Gastrocnemius medialis (tissue), 4 donors: ENCODE measurements at regions not wholly inside any gene's neighbourhood (a gene's known extent, or its start where the extent isn't known, plus 50 kb on each side); places are given as distances from the start of the nearest gene placed in this dataset.

Experiments
- ATAC-seq, 2 donors: fragments of 150-250 bp; one replicate each; pipeline ENCODE4 v1.9.1; 2016
- DNase-seq, 2 donors: peaks; one replicate each; pipeline ENCODE4 v3.0.0-alpha.2; 2019
- H3K27ac ChIP-seq, 4 donors: fragments of 200-600 bp; sonication (generic); 1 replicate in 1 of 4; 2 replicates in 3 of 4; pipeline ENCODE4 v1.5.1; 2016 to 2018; ENCODE audit warnings: mild to moderate bottlenecking in 2 of 4, moderate library complexity in 1 of 4
- H3K27me3 ChIP-seq, 3 donors: fragments of 200-600 bp; sonication (generic) in 2 of 3; 1 replicate in 1 of 3; 2 replicates in 2 of 3; pipeline versions ENCODE4 v1.5.1 to v1.6.0; 2016 to 2019; ENCODE audit warnings: mild to moderate bottlenecking in 1 of 3, moderate library complexity in 1 of 3
- H3K36me3 ChIP-seq, 2 donors: fragments of 200-600 bp; sonication (generic) in 1 of 2; one replicate each; pipeline ENCODE4 v1.5.1; 2017 to 2018
- H3K4me1 ChIP-seq, 2 donors: fragments of 200-600 bp; sonication (generic) in 1 of 2; one replicate each; pipeline ENCODE4 v1.5.1; 2016 to 2017; ENCODE audit warnings: mild to moderate bottlenecking in 2 of 2
- H3K4me3 ChIP-seq, 4 donors: fragments of 200-600 bp; sonication (generic) in 3 of 4; 1 replicate in 1 of 4; 2 replicates in 3 of 4; pipeline ENCODE4 v1.5.1; 2016 to 2019; ENCODE audit warnings: mild to moderate bottlenecking in 2 of 4
- H3K9me3 ChIP-seq, 3 donors: fragments of 200-600 bp; sonication (generic) in 2 of 3; 1 replicate in 1 of 3; 2 replicates in 2 of 3; pipeline ENCODE4 v1.5.1; 2016 to 2019
- POLR2A ChIP-seq, 2 donors: fragments of 450-650 bp; IDR thresholded peaks; one replicate each; pipeline ENCODE4 v1.6.1; 2017; ENCODE audit warnings: antibody characterized with exemption in 2 of 2, mild to moderate bottlenecking in 2 of 2, moderate library complexity in 2 of 2
- in situ Hi-C, 4 donors: fragments of 200-750 bp; cut with MboI; loops; one replicate each; pipeline versions ENCODE4 v1.15.0 to v1.8.0; 2017; ENCODE audit warnings: low sequenced_read_pairs in 4 of 4
- intact Hi-C: fragments of 100-400 bp; cut with DNase I; formaldehyde crosslinking; loops from one replicate; pipeline ENCODE4 v1.15.1; 2023; ENCODE audit warnings: low total_unique reads
- TF ChIP-seq, protein P1 (sequence below), 5 experiments: fragments of 450-650 bp in 3 of 5; fragments of 200-600 bp in 2 of 5; sonication (generic) in 2 of 5; IDR thresholded peaks in 4 of 5; conservative IDR thresholded peaks in 1 of 5; 1 replicate in 4 of 5; 2 replicates in 1 of 5; pipeline ENCODE4 v1.5.1; 2016 to 2019; ENCODE audit warnings: antibody characterized with exemption in 5 of 5, mild to moderate bottlenecking in 3 of 5, moderate library complexity in 3 of 5

DNA sequence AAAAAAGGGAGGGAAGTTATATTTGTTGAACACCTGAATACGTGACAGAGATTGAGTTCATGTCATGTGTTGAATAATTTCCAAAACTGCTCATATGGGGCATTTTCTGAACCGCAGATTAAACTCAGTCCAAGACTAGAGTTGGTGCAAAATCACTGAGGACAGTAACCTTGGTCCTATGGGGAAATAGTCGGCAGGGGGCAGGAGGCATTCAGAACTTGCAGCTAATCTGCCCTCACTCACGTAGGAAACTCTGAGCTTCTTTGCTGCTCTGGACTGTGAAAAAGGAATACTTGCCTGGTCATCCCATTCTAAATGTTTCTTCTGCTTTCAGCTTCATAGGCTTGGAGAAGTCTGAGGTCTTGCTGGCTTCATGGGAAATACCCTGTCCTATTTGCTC, 228.3 kb upstream of the ZP4 start:
- TF ChIP-seq, protein P1, sequence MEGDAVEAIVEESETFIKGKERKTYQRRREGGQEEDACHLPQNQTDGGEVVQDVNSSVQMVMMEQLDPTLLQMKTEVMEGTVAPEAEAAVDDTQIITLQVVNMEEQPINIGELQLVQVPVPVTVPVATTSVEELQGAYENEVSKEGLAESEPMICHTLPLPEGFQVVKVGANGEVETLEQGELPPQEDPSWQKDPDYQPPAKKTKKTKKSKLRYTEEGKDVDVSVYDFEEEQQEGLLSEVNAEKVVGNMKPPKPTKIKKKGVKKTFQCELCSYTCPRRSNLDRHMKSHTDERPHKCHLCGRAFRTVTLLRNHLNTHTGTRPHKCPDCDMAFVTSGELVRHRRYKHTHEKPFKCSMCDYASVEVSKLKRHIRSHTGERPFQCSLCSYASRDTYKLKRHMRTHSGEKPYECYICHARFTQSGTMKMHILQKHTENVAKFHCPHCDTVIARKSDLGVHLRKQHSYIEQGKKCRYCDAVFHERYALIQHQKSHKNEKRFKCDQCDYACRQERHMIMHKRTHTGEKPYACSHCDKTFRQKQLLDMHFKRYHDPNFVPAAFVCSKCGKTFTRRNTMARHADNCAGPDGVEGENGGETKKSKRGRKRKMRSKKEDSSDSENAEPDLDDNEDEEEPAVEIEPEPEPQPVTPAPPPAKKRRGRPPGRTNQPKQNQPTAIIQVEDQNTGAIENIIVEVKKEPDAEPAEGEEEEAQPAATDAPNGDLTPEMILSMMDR (IDR thresholded peaks at IDR 0.05 in 4 of 5, conservative IDR thresholded peaks at IDR 0.05 in 1 of 5): no peak
- no peak for TF ChIP-seq POLR2A (IDR thresholded peaks at IDR 0.05)
- Histone ChIP-seq H3K4me1 (no peaks in the 10 kb centered on the region), H3K4me3 (no peak overlapping the region), H3K9me3 (no peaks in the 10 kb centered on the region), H3K27me3 (no peaks in the 10 kb centered on the region), H3K36me3 (no peaks in the 10 kb centered on the region), H3K27ac (no peak overlapping the region)
- in situ Hi-C loops (no loop called here), intact Hi-C loops (no loop called here)
- no peak for ATAC-seq
- no peak for DNase-seq

- TF ChIP-seq, protein P1 (IDR thresholded peaks at IDR 0.05 in 4 of 5, conservative IDR thresholded peaks at IDR 0.05 in 1 of 5): no peak
- TF ChIP-seq POLR2A (IDR thresholded peaks at IDR 0.05): no peak
- ATAC-seq (no peak), DNase-seq (no peak)
- no peak overlapping the region for H3K4me3 ChIP-seq
- H3K27me3 ChIP-seq: no peaks in the 10 kb centered on the region
- intact Hi-C loops (no loop called here), in situ Hi-C loops (no loop called here)
- no peaks in the 10 kb centered on the region for H3K9me3 ChIP-seq
- no peaks in the 10 kb centered on the region for H3K36me3 ChIP-seq
- no peak overlapping the region for H3K27ac ChIP-seq
- no peaks in the 10 kb centered on the region for H3K4me1 ChIP-seq
Observed at GRCh38 chr1:238115852-238116251, 225.1 kb upstream of the ZP4 start.

GRCh38 chr1:238112952-238113621, 222.4 kb upstream of the ZP4 start:
- Histone ChIP-seq H3K4me3 (no peak overlapping the region), H3K36me3 (no peaks in the 10 kb centered on the region), H3K9me3 (no peaks in the 10 kb centered on the region), H3K27me3 (no peaks in the 10 kb centered on the region), H3K27ac (no peak overlapping the region), H3K4me1 (no peaks in the 10 kb centered on the region)
- in situ Hi-C loops (no loop called here), intact Hi-C loops (no loop called here)
- TF ChIP-seq, protein P1 (IDR thresholded peaks at IDR 0.05 in 4 of 5, conservative IDR thresholded peaks at IDR 0.05 in 1 of 5): no peak
- no peak for TF ChIP-seq POLR2A (IDR thresholded peaks at IDR 0.05)
- DNase-seq (no peak), ATAC-seq (no peak)

DNA sequence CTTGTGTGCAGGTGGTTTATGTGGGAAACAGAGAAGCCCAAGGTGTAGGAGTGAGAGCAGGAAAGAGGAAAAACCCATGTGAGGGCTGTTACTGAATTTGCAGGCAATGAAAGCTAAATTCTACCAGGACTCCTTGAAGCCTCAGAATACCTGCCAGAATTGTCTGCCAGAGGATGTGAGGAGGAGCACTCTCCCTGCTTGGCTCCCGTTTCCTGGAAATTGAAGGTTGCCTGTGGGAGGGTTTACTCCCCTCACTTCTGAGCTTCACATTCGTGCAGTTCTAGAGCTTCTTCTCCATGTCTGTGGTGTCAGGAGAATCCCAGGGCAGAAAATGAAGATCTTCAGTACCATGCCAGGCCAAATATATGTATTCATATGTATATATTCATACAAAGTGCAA, 220.8 kb upstream of the ZP4 start:
- intact Hi-C loops (no loop called here), in situ Hi-C loops (no loop called here)
- Histone ChIP-seq H3K4me3 (no peak overlapping the region), H3K27ac (no peak overlapping the region), H3K36me3 (no peaks in the 10 kb centered on the region), H3K4me1 (no peaks in the 10 kb centered on the region), H3K9me3 (no peaks in the 10 kb centered on the region), H3K27me3 (no peaks in the 10 kb centered on the region)
- TF ChIP-seq, protein P1 (IDR thresholded peaks at IDR 0.05 in 4 of 5, conservative IDR thresholded peaks at IDR 0.05 in 1 of 5): no peak
- TF ChIP-seq POLR2A (IDR thresholded peaks at IDR 0.05): no peak
- ATAC-seq (no peak), DNase-seq (no peak)

DNA sequence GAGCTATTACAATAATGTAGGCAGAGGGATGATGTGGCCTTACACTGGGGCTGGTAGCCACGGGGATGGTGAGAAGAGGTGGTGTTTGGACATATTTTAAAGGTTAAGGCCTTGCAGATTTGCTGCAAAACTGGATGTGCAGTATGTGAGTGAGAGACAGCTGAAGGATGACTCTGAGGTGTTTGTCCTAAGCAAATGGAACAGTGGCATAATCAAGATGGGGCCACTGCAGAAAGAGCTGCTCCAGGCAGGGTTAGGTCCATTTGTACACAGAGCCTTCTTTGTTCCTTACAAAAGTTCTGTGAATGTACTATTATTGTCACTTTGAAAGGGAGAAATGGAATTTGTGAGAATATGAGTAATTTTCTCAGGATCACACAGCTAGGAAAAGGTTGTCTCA, 220.4 kb upstream of the ZP4 start:
- in situ Hi-C loops (no loop called here), intact Hi-C loops (no loop called here)
- H3K4me3 ChIP-seq: no peak overlapping the region
- DNase-seq (no peak), ATAC-seq (no peak)
- no peaks in the 10 kb centered on the region for H3K36me3 ChIP-seq
- H3K27me3 ChIP-seq: no peaks in the 10 kb centered on the region
- H3K9me3 ChIP-seq: no peaks in the 10 kb centered on the region
- TF ChIP-seq POLR2A (IDR thresholded peaks at IDR 0.05): no peak
- TF ChIP-seq, protein P1 (IDR thresholded peaks at IDR 0.05 in 4 of 5, conservative IDR thresholded peaks at IDR 0.05 in 1 of 5): no peak
- no peaks in the 10 kb centered on the region for H3K4me1 ChIP-seq
- no peak overlapping the region for H3K27ac ChIP-seq
